ENCODE measurements at regions not wholly inside any gene's neighbourhood (a gene's known extent, or its start where the extent isn't known, plus 50 kb on each side); places are given as distances from the start of the nearest gene placed in this dataset.

- H3K27ac ChIP-seq (ENCODE audit: low read depth, low read length), result no peak overlapping the region
- Mint-ChIP-seq H3K27ac (no peak overlapping the region), H3K36me3 (no peaks in the 10 kb centered on the region), H3K4me1 (no peaks in the 10 kb centered on the region), H3K4me3 (no peak overlapping the region), H3K27me3 (no peaks in the 10 kb centered on the region), H3K9me3 (peaks cover 0 to 7% (median 2%) of the 10 kb centered on the region in 8 donors)
- no peak for DNase-seq
- H3K36me3 ChIP-seq (ENCODE audit: insufficient read depth, low read length), result no peaks in the 10 kb centered on the region
- ChIA-PET CTCF (ENCODE audit: partially characterized antibody) (no interaction called here), POLR2A (ENCODE audit: partially characterized antibody) (no interaction called here)
- no peaks in the 10 kb centered on the region for H3K27me3 ChIP-seq (ENCODE audit: insufficient read depth, low read length)
- no peaks in the 10 kb centered on the region for H3K4me1 ChIP-seq (ENCODE audit: insufficient read depth, low read length)
- H3K9me3 ChIP-seq (ENCODE audit: control insufficient read depth in 1 of 2, low read length in 2 of 2), result no peaks in the 10 kb centered on the region
- intact Hi-C loops (cut with micrococcal nuclease), result no loop called here
- no peak overlapping the region for H3K4me3 ChIP-seq (ENCODE audit: low read length in 2 of 2)
These were observed 212.6 kb downstream of the SPATA31D1 start for GRCh38 chr9:82201196-82201595.

- Histone ChIP-seq H3K27ac (ENCODE audit: low read depth, low read length) (no peak overlapping the region), H3K4me3 (ENCODE audit: low read length in 2 of 2) (no peak overlapping the region), H3K9me3 (ENCODE audit: control insufficient read depth in 1 of 2, low read length in 2 of 2) (no peaks in the 10 kb centered on the region), H3K36me3 (ENCODE audit: insufficient read depth, low read length) (no peaks in the 10 kb centered on the region), H3K4me1 (ENCODE audit: insufficient read depth, low read length) (no peaks in the 10 kb centered on the region), H3K27me3 (ENCODE audit: insufficient read depth, low read length) (no peaks in the 10 kb centered on the region)
- intact Hi-C loops (cut with micrococcal nuclease), result no loop called here
- no peaks in the 10 kb centered on the region for H3K4me1 Mint-ChIP-seq
- DNase-seq, result no peak
- ChIA-PET CTCF (ENCODE audit: partially characterized antibody) (no interaction called here), POLR2A (ENCODE audit: partially characterized antibody) (no interaction called here)
- H3K9me3 Mint-ChIP-seq, result peaks cover 0 to 8% (median 2%) of the 10 kb centered on the region in 8 donors
- no peak overlapping the region for H3K4me3 Mint-ChIP-seq
- no peaks in the 10 kb centered on the region for H3K27me3 Mint-ChIP-seq
- no peak overlapping the region for H3K27ac Mint-ChIP-seq
- no peaks in the 10 kb centered on the region for H3K36me3 Mint-ChIP-seq
These were observed 214.2 kb downstream of the SPATA31D1 start for GRCh38 chr9:82202808-82203207.

GRCh38 chr9:82206490-82206889, 217.9 kb downstream of the SPATA31D1 start:
- ChIA-PET POLR2A (ENCODE audit: partially characterized antibody) (no interaction called here), CTCF (ENCODE audit: partially characterized antibody) (no interaction called here)
- no peaks in the 10 kb centered on the region for H3K4me1 Mint-ChIP-seq
- H3K4me3 Mint-ChIP-seq, result no peak overlapping the region
- H3K4me3 ChIP-seq (ENCODE audit: low read length in 2 of 2), result no peak overlapping the region
- no peaks in the 10 kb centered on the region for H3K9me3 ChIP-seq (ENCODE audit: control insufficient read depth in 1 of 2, low read length in 2 of 2)
- intact Hi-C loops (cut with micrococcal nuclease), result no loop called here
- H3K27me3 Mint-ChIP-seq, result no peaks in the 10 kb centered on the region
- no peak for DNase-seq
- H3K27ac Mint-ChIP-seq, result no peak overlapping the region
- no peaks in the 10 kb centered on the region for H3K36me3 Mint-ChIP-seq
- H3K4me1 ChIP-seq (ENCODE audit: insufficient read depth, low read length), result no peaks in the 10 kb centered on the region
- no peaks in the 10 kb centered on the region for H3K36me3 ChIP-seq (ENCODE audit: insufficient read depth, low read length)
- H3K9me3 Mint-ChIP-seq, result peaks cover 2 to 16% (median 11%) of the 10 kb centered on the region in 8 donors
- no peak overlapping the region for H3K27ac ChIP-seq (ENCODE audit: low read depth, low read length)
- no peaks in the 10 kb centered on the region for H3K27me3 ChIP-seq (ENCODE audit: insufficient read depth, low read length)

- peaks cover 2 to 16% (median 11%) of the 10 kb centered on the region in 8 donors for H3K9me3 Mint-ChIP-seq
- CTCF ChIA-PET (ENCODE audit: partially characterized antibody), result no interaction called here
These were observed 218.4 kb downstream of the SPATA31D1 start for GRCh38 chr9:82206946-82207345.

GRCh38 chr9:82208741-82209450, 220.3 kb downstream of the SPATA31D1 start:
- H3K9me3 Mint-ChIP-seq, result peaks cover 2 to 19% (median 12%) of the 10 kb centered on the region in 8 donors
- H3K4me1 ChIP-seq (ENCODE audit: insufficient read depth, low read length), result no peaks in the 10 kb centered on the region
- intact Hi-C loops (cut with micrococcal nuclease), result no loop called here
- DNase-seq, result no peak
- H3K9me3 ChIP-seq (ENCODE audit: control insufficient read depth in 1 of 2, low read length in 2 of 2), result no peaks in the 10 kb centered on the region
- no peak overlapping the region for H3K27ac Mint-ChIP-seq
- ChIA-PET CTCF (ENCODE audit: partially characterized antibody) (no interaction called here), POLR2A (ENCODE audit: partially characterized antibody) (no interaction called here)
- H3K36me3 ChIP-seq (ENCODE audit: insufficient read depth, low read length), result no peaks in the 10 kb centered on the region
- H3K4me3 ChIP-seq (ENCODE audit: low read length in 2 of 2), result no peak overlapping the region
- H3K4me1 Mint-ChIP-seq, result no peaks in the 10 kb centered on the region
- H3K4me3 Mint-ChIP-seq, result no peak overlapping the region
- no peaks in the 10 kb centered on the region for H3K27me3 ChIP-seq (ENCODE audit: insufficient read depth, low read length)
- no peaks in the 10 kb centered on the region for H3K36me3 Mint-ChIP-seq
- H3K27me3 Mint-ChIP-seq, result no peaks in the 10 kb centered on the region
- H3K27ac ChIP-seq (ENCODE audit: low read depth, low read length), result no peak overlapping the region

More at GRCh38 chr9:82206946-82207345, 218.4 kb downstream of the SPATA31D1 start:
- no peaks in the 10 kb centered on the region for H3K4me1 Mint-ChIP-seq
- Histone ChIP-seq H3K4me3 (ENCODE audit: low read length in 2 of 2) (no peak overlapping the region), H3K36me3 (ENCODE audit: insufficient read depth, low read length) (no peaks in the 10 kb centered on the region), H3K4me1 (ENCODE audit: insufficient read depth, low read length) (no peaks in the 10 kb centered on the region), H3K27me3 (ENCODE audit: insufficient read depth, low read length) (no peaks in the 10 kb centered on the region), H3K27ac (ENCODE audit: low read depth, low read length) (no peak overlapping the region), H3K9me3 (ENCODE audit: control insufficient read depth in 1 of 2, low read length in 2 of 2) (no peaks in the 10 kb centered on the region)
- POLR2A ChIA-PET (ENCODE audit: partially characterized antibody), result no interaction called here
- no peaks in the 10 kb centered on the region for H3K27me3 Mint-ChIP-seq
- no peak overlapping the region for H3K27ac Mint-ChIP-seq
- intact Hi-C loops (cut with micrococcal nuclease), result no loop called here
- no peak overlapping the region for H3K4me3 Mint-ChIP-seq
- DNase-seq, result no peak
- no peaks in the 10 kb centered on the region for H3K36me3 Mint-ChIP-seq

- ChIA-PET CTCF (ENCODE audit: partially characterized antibody) (no interaction called here), POLR2A (ENCODE audit: partially characterized antibody) (no interaction called here)
- Mint-ChIP-seq H3K4me1 (no peaks in the 10 kb centered on the region), H3K27me3 (no peaks in the 10 kb centered on the region), H3K27ac (no peak overlapping the region), H3K36me3 (no peaks in the 10 kb centered on the region), H3K9me3 (peaks cover 2 to 19% (median 12%) of the 10 kb centered on the region in 8 donors), H3K4me3 (no peak overlapping the region)
- H3K36me3 ChIP-seq (ENCODE audit: insufficient read depth, low read length), result no peaks in the 10 kb centered on the region
- intact Hi-C loops (cut with micrococcal nuclease), result no loop called here
- no peaks in the 10 kb centered on the region for H3K4me1 ChIP-seq (ENCODE audit: insufficient read depth, low read length)
- H3K27me3 ChIP-seq (ENCODE audit: insufficient read depth, low read length), result no peaks in the 10 kb centered on the region
- no peak for DNase-seq
- no peak overlapping the region for H3K4me3 ChIP-seq (ENCODE audit: low read length in 2 of 2)
- H3K9me3 ChIP-seq (ENCODE audit: control insufficient read depth in 1 of 2, low read length in 2 of 2), result no peaks in the 10 kb centered on the region
- no peak overlapping the region for H3K27ac ChIP-seq (ENCODE audit: low read depth, low read length)
These were observed 221.4 kb downstream of the SPATA31D1 start for GRCh38 chr9:82209797-82210470.

- ChIA-PET POLR2A (ENCODE audit: partially characterized antibody) (no interaction called here), CTCF (ENCODE audit: partially characterized antibody) (no interaction called here)
- H3K9me3 ChIP-seq (ENCODE audit: control insufficient read depth in 1 of 2, low read length in 2 of 2), result no peaks in the 10 kb centered on the region
- intact Hi-C loops (cut with micrococcal nuclease), result no loop called here
- no peak overlapping the region for H3K27ac ChIP-seq (ENCODE audit: low read depth, low read length)
- Mint-ChIP-seq H3K36me3 (peaks cover 0 to 4% of the 10 kb centered on the region in 2 donors), H3K27ac (no peak overlapping the region), H3K27me3 (no peaks in the 10 kb centered on the region), H3K4me3 (no peak overlapping the region), H3K4me1 (no peaks in the 10 kb centered on the region), H3K9me3 (peaks cover 4 to 25% (median 18%) of the 10 kb centered on the region in 8 donors)
- H3K4me1 ChIP-seq (ENCODE audit: insufficient read depth, low read length), result no peaks in the 10 kb centered on the region
- no peaks in the 10 kb centered on the region for H3K27me3 ChIP-seq (ENCODE audit: insufficient read depth, low read length)
- DNase-seq, result no peak
- no peaks in the 10 kb centered on the region for H3K36me3 ChIP-seq (ENCODE audit: insufficient read depth, low read length)
- H3K4me3 ChIP-seq (ENCODE audit: low read length in 2 of 2), result no peak overlapping the region
These were observed 224.3 kb downstream of the SPATA31D1 start for GRCh38 chr9:82212885-82213284.
